IMR-90 (cell line): ENCODE measurements at regions not wholly inside any gene's neighbourhood (a gene's known extent, or its start where the extent isn't known, plus 50 kb on each side); places are given as distances from the start of the nearest gene placed in this dataset.

Experiments
- ATAC-seq: fragments of 200-7000 bp; cut with Tn5 transposase; 2 replicates; pipeline ENCODE4 v1.9.1; 2020; ENCODE audit warnings: low read depth, mild to moderate bottlenecking, moderate library complexity
- BruUV-seq: library from RNA; stranded (reverse); fragments of 400-500 nt; replicated peaks from 2 replicates; lab custom pipeline; 2021; lab: Mats Ljungman, UMichigan
- CTCF ChIA-PET: fragments of 300-600 bp; formaldehyde crosslinking; extraction: SDS; loops from one replicate; lab custom pipeline; 2021; ENCODE audit warnings: antibody characterized with exemption; lab: Yijun Ruan, JAX
- POLR2A ChIA-PET: fragments of 300-600 bp; sonication (Branson Sonifier 250); formaldehyde crosslinking; loops from one replicate; lab custom pipeline; 2022; ENCODE audit warnings: antibody characterized with exemption; ENCODE audit not compliant: unreplicated experiment; lab: Charles Lee
- DNase-seq: peaks from one replicate; pipeline ENCODE4 v3.0.0; 2013
- H2AFZ ChIP-seq: replicated peaks from 2 replicates; pipeline ENCODE3; 2013; ENCODE audit warnings: low read length, mild to moderate bottlenecking; ENCODE audit not compliant: poor library complexity
- H2AK5ac ChIP-seq: 2 replicates; pipeline ENCODE4 v1.6.1; 2013; ENCODE audit warnings: low read depth, low read length, inconsistent platforms
- H2AK9ac ChIP-seq: replicated peaks from 2 replicates; pipeline ENCODE3; 2013; ENCODE audit warnings: mild to moderate bottlenecking, low read depth, low read length, moderate library complexity; ENCODE audit not compliant: poor library complexity
- H2BK120ac ChIP-seq: 2 replicates; pipeline ENCODE4 v1.6.1; 2013; ENCODE audit warnings: low read depth, low read length, inconsistent platforms
- H2BK15ac ChIP-seq: 3 replicates; pipeline ENCODE4 v1.6.1; 2013; ENCODE audit warnings: low read depth, low read length, inconsistent platforms
- H2BK20ac ChIP-seq: 2 replicates; pipeline ENCODE4 v1.6.1; 2013; ENCODE audit warnings: low read depth, mild to moderate bottlenecking, inconsistent platforms, low read length, moderate library complexity
- H2BK5ac ChIP-seq: 2 replicates; pipeline ENCODE4 v1.6.1; 2013; ENCODE audit warnings: mild to moderate bottlenecking, low read depth, low read length, inconsistent platforms; ENCODE audit not compliant: poor library complexity, severe bottlenecking
- H3K14ac ChIP-seq: replicated peaks from 2 replicates; pipeline ENCODE4 v1.6.1; 2013; ENCODE audit warnings: low read depth, low read length, inconsistent platforms
- H3K18ac ChIP-seq: 2 replicates; pipeline ENCODE4 v1.6.1; 2013; ENCODE audit warnings: low read depth, low read length, control low read depth
- H3K23ac ChIP-seq: 2 replicates; pipeline ENCODE4 v1.6.1; 2013; ENCODE audit warnings: low read depth, low read length, inconsistent platforms
- H3K27ac ChIP-seq: 2 replicates; pipeline ENCODE4 v1.5.1; 2013; ENCODE audit warnings: mild to moderate bottlenecking, control low read depth, low read length; ENCODE audit not compliant: insufficient read depth
- H3K27me3 ChIP-seq: 2 replicates; pipeline ENCODE4 v1.6.1; 2013; ENCODE audit warnings: low read length; ENCODE audit not compliant: control insufficient read depth, insufficient read depth
- H3K36me3 ChIP-seq: 2 replicates; pipeline ENCODE4 v1.6.1; 2013; ENCODE audit warnings: low read length, mixed read lengths; ENCODE audit not compliant: control insufficient read depth, insufficient read depth
- H3K4ac ChIP-seq: 2 replicates; pipeline ENCODE4 v1.6.1; 2013; ENCODE audit warnings: low read depth, low read length, inconsistent platforms
- H3K4me1 ChIP-seq: 2 replicates; pipeline ENCODE4 v1.6.1; 2013; ENCODE audit warnings: low read length, mixed read lengths; ENCODE audit not compliant: control insufficient read depth, insufficient read depth
- H3K4me2 ChIP-seq: 2 replicates; pipeline ENCODE4 v1.6.1; 2013; ENCODE audit warnings: low read depth, mild to moderate bottlenecking, control low read depth, low read length, moderate library complexity
- H3K4me3 ChIP-seq: 2 replicates; pipeline ENCODE4 v1.5.1; 2013; ENCODE audit warnings: low read depth, mild to moderate bottlenecking, control low read depth, low read length, moderate library complexity; ENCODE audit not compliant: insufficient read depth
- H3K56ac ChIP-seq: 2 replicates; pipeline ENCODE4 v1.6.1; 2013; ENCODE audit warnings: low read length, inconsistent platforms; ENCODE audit not compliant: insufficient read depth; ENCODE audit errors: extremely low read depth
- H3K79me1 ChIP-seq, 2 experiments: 2 replicates each; pipeline ENCODE4 v1.6.1; 2013; ENCODE audit warnings: low read length in 2 of 2, inconsistent platforms in 1 of 2, low read depth in 1 of 2
- H3K9ac ChIP-seq: 2 replicates; pipeline ENCODE4 v1.6.1; 2013; ENCODE audit warnings: low read depth, low read length, control low read depth
- H3K9me1 ChIP-seq: 2 replicates; pipeline ENCODE4 v1.6.1; 2013; ENCODE audit warnings: low read length, inconsistent platforms; ENCODE audit not compliant: insufficient read depth
- H3K9me3 ChIP-seq: 2 replicates; pipeline ENCODE4 v1.6.1; 2013; ENCODE audit warnings: low read length; ENCODE audit not compliant: control insufficient read depth, insufficient read depth
- H4K20me1 ChIP-seq: 2 replicates; pipeline ENCODE4 v1.6.1; 2013; ENCODE audit warnings: low read length, inconsistent platforms; ENCODE audit not compliant: insufficient read depth
- H4K5ac ChIP-seq: 2 replicates; pipeline ENCODE4 v1.6.1; 2013; ENCODE audit warnings: mild to moderate bottlenecking, low read depth, low read length, control low read depth
- H4K8ac ChIP-seq, 2 experiments: 2 replicates each; pipeline ENCODE4 v1.6.1; 2013; ENCODE audit warnings: low read depth in 2 of 2, low read length in 2 of 2, control low read depth in 1 of 2, inconsistent platforms in 1 of 2
- H4K91ac ChIP-seq: 2 replicates; pipeline ENCODE4 v1.6.1; 2013; ENCODE audit warnings: low read depth, low read length, inconsistent platforms; ENCODE audit not compliant: insufficient read depth
- BHLHE40 ChIP-seq: fragments of 150-350 bp; IDR thresholded peaks from 2 replicates; pipeline ENCODE4 v1.6.1; 2016; ENCODE audit warnings: mild to moderate bottlenecking, low read depth, low read length
- CEBPB ChIP-seq: IDR thresholded peaks from 2 replicates; pipeline ENCODE4 v1.6.1; 2012; ENCODE audit warnings: low read depth, low read length, improper control_type of control experiment
- CHD1 ChIP-seq: IDR thresholded peaks from 2 replicates; pipeline ENCODE4 v1.6.1; 2012; ENCODE audit warnings: low read depth, low read length, improper control_type of control experiment
- CTCF ChIP-seq: conservative IDR thresholded peaks from 2 replicates; pipeline ENCODE4 v1.5.1; 2012; ENCODE audit warnings: mild to moderate bottlenecking, low read depth, low read length, improper control_type of control experiment
- FOS ChIP-seq: fragments of 150-350 bp; IDR thresholded peaks from 2 replicates; pipeline ENCODE4 v1.6.1; 2016; ENCODE audit warnings: low read depth, low read length
- MAFK ChIP-seq: IDR thresholded peaks from 2 replicates; pipeline ENCODE4 v1.6.1; 2012; ENCODE audit warnings: low read depth, low read length, improper control_type of control experiment
- MAZ ChIP-seq: IDR thresholded peaks from 2 replicates; pipeline ENCODE4 v1.6.1; 2012; ENCODE audit warnings: low read depth, mild to moderate bottlenecking, low read length, improper control_type of control experiment, moderate library complexity, borderline replicate concordance
- MXI1 ChIP-seq: IDR thresholded peaks from 2 replicates; pipeline ENCODE4 v1.6.1; 2012; ENCODE audit warnings: low read depth, mild to moderate bottlenecking, low read length, moderate library complexity, borderline replicate concordance
- NFE2L2 ChIP-seq: fragments of 150-350 bp; IDR thresholded peaks from 2 replicates; pipeline ENCODE4 v1.6.1; 2016; ENCODE audit warnings: low read depth, mild to moderate bottlenecking, low read length
- POLR2A ChIP-seq: IDR thresholded peaks from 2 replicates; pipeline ENCODE4 v1.6.1; 2012; ENCODE audit warnings: mild to moderate bottlenecking, low read depth, low read length
- RFX5 ChIP-seq: IDR thresholded peaks from 2 replicates; pipeline ENCODE4 v1.8.0; 2012; ENCODE audit warnings: low read depth, mild to moderate bottlenecking, low read length, moderate library complexity
- SMC3 ChIP-seq: fragments of 150-350 bp; IDR thresholded peaks from 2 replicates; pipeline ENCODE4 v1.6.1; 2016; ENCODE audit warnings: low read depth, mild to moderate bottlenecking, antibody characterized with exemption, low read length, moderate library complexity
- USF2 ChIP-seq: fragments of 150-350 bp; IDR thresholded peaks from 2 replicates; pipeline ENCODE4 v1.6.1; 2017; ENCODE audit warnings: mild to moderate bottlenecking, antibody characterized with exemption, low read length, low read depth
- WGBS, 2 experiments: methylation state at CpG; one replicate each; pipeline versions ENCODE4 v1.1.5 to v1.1.7; 2013; ENCODE audit warnings: missing lambda C conversion rate in 2 of 2; ENCODE audit not compliant: insufficient read length in 1 of 2; ENCODE audit errors: extremely low coverage in 2 of 2; 5-methylcytosine and 5-hydroxymethylcytosine counted together
- dilution Hi-C: fragments of 300-500 bp; cut with HindIII; formaldehyde crosslinking; loops from one replicate; pipeline ENCODE4 v1.14.3; 2018; ENCODE audit warnings: low sequenced_read_pairs; ENCODE audit not compliant: unreplicated experiment
- in situ Hi-C: fragments of 300-500 bp; cut with MboI; formaldehyde crosslinking; loops from 3 replicates; pipeline ENCODE4 v1.14.3; 2019; ENCODE audit warnings: low sequenced_read_pairs, inconsistent platforms, mixed read lengths
- intact Hi-C: fragments of 100-400 bp; cut with micrococcal nuclease; formaldehyde crosslinking; loops from 2 replicates; pipeline ENCODE4 v1.10.0; 2022
- TF ChIP-seq, protein P1 (sequence below): fragments of 150-350 bp; IDR thresholded peaks from 2 replicates; pipeline ENCODE4 v1.6.1; 2016; ENCODE audit warnings: low read depth, mild to moderate bottlenecking, low read length, moderate library complexity, borderline replicate concordance

DNA sequence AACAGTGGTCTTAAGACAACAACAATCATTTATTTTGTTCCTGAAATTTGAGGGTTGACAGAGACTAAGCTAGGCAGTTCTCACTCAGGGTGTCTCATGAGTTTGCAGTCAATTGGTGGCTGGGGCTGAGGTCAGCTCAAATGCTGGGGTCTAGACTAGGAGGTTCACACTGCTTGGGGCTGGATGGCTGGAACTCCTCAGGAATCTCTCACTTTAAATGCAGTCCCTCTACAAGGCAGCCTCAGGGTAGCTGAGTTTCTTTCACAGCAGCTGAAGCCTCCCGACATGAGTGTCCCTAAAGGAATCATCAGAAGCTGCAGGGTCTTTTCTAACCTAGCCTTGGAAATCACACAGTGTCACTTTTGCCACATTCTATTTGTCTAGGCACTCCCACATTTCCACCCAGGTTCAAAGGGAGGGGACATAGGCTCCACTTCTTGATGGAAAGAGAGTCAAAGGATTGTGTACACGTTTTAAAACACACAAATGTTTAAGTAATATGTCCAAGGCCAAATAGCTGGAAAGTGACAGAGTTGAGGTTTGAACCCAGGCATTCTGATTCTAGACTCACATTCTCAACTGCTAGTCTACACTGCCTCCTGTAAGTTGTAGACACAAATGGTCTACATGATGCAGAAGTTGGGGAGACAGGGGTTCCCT, 133.8 kb downstream of the ZFP36L2 start:
- H4K20me1 ChIP-seq: no peaks in the 10 kb centered on the region
- intact Hi-C loops: no loop called here
- H2BK5ac ChIP-seq: no peak overlapping the region
- H3K4me1 ChIP-seq: peaks cover 10% of the 10 kb centered on the region
- no peak overlapping the region for H3K4me3 ChIP-seq
- H2BK20ac ChIP-seq: peak overlapping the region; percentile 3; the same call in 1 of the 2 replicates
- no CpG with 5 or more reads among the region's 2 CpGs for WGBS, 2 experiments
- dilution Hi-C loops: no loop called here
- H3K14ac ChIP-seq: no peak overlapping the region; the same call in 1 of the 2 replicates
- ATAC-seq (no peak), DNase-seq (no peak)
- H3K18ac ChIP-seq: peak overlapping the region; percentile 56; the same call in 1 of the 2 replicates
- H3K9ac ChIP-seq: no peak overlapping the region
- H3K9me3 ChIP-seq: peaks cover 5% of the 10 kb centered on the region
- no peak overlapping the region for H2AFZ ChIP-seq
- ChIA-PET CTCF (interaction anchor here (0.7 kb wide), 1 partner anchor 13 kb away, joined by 3 read pairs; no protein-coding TSS in a partner anchor), POLR2A (no interaction called here)
- H3K23ac ChIP-seq: no peak overlapping the region
- peaks cover 0 to 5% of the 10 kb centered on the region in 2 experiments; a peak in 2 of 4 replicates for H3K79me1 ChIP-seq
- BruUV-seq: no TSS peak
- peak overlapping the region; percentile 39; the same call in 1 of the 2 replicates for H3K4ac ChIP-seq
- TF ChIP-seq, protein P1, sequence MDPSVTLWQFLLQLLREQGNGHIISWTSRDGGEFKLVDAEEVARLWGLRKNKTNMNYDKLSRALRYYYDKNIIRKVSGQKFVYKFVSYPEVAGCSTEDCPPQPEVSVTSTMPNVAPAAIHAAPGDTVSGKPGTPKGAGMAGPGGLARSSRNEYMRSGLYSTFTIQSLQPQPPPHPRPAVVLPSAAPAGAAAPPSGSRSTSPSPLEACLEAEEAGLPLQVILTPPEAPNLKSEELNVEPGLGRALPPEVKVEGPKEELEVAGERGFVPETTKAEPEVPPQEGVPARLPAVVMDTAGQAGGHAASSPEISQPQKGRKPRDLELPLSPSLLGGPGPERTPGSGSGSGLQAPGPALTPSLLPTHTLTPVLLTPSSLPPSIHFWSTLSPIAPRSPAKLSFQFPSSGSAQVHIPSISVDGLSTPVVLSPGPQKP: no peak
- no peak for TF ChIP-seq CHD1
- no peak for TF ChIP-seq CEBPB
- TF ChIP-seq FOS: no peak
- no peak for TF ChIP-seq POLR2A
- no peak for TF ChIP-seq NFE2L2
- no peak for TF ChIP-seq MAZ
- TF ChIP-seq USF2: no peak
- TF ChIP-seq BHLHE40: no peak
- no peak for TF ChIP-seq SMC3
- TF ChIP-seq CTCF: no peak
- no peak for TF ChIP-seq RFX5
- TF ChIP-seq MAFK: no peak
- no peak for TF ChIP-seq MXI1
- no peak overlapping the region for H4K5ac ChIP-seq
- no peak overlapping the region for H4K91ac ChIP-seq
- H2BK120ac ChIP-seq: 0 out of 2 replicates have a peak overlapping the region, but pooled peaks have one; percentile 13
- no peak overlapping the region for H2AK9ac ChIP-seq
- no peak overlapping the region for H3K4me2 ChIP-seq
- H3K27me3 ChIP-seq: no peaks in the 10 kb centered on the region
- no peak overlapping the region for H3K27ac ChIP-seq
- H2BK15ac ChIP-seq: peak overlapping the region; percentile 58; the same call in 2 of the 3 replicates
- H3K36me3 ChIP-seq: no peaks in the 10 kb centered on the region
- 0 out of 2 replicates have a peak overlapping the region, but pooled peaks have one; percentile 18 for H2AK5ac ChIP-seq
- peaks cover 8% of the 10 kb centered on the region for H3K9me1 ChIP-seq
- peak overlapping the region in 1 of 2 experiments; percentile 6; a peak in 1 of 4 replicates for H4K8ac ChIP-seq
- H3K56ac ChIP-seq: no peak overlapping the region; the same call in 1 of the 2 replicates
- in situ Hi-C loops: no loop called here
